Small intestine (tissue), 7 donors: ENCODE measurements at regions not wholly inside any gene's neighbourhood (a gene's known extent, or its start where the extent isn't known, plus 50 kb on each side); places are given as distances from the start of the nearest gene placed in this dataset.

Experiments used
- DNase-seq, 2 donors: peaks; one replicate each; pipeline versions ENCODE4 v3.0.0 to v3.0.0-alpha.2; 2013
- FAIRE-seq: peaks from 2 replicates; lab custom pipeline; 2012; peaks lifted over from hg19 to GRCh38; lab: Jason Lieb, UNC
- H3K27ac ChIP-seq, 3 donors: one replicate each; pipeline ENCODE4 v1.5.1; 2013; ENCODE audit warnings: low read length in 2 of 3, mild to moderate bottlenecking in 2 of 3, control low read depth in 1 of 3, inconsistent platforms in 1 of 3, low read depth in 1 of 3, moderate library complexity in 1 of 3
- H3K27me3 ChIP-seq, 3 donors: one replicate each; pipeline ENCODE4 v1.6.1; 2013; ENCODE audit warnings: low read length in 3 of 3, inconsistent platforms in 1 of 3; ENCODE audit not compliant: control insufficient read depth in 3 of 3, insufficient read depth in 3 of 3
- H3K36me3 ChIP-seq, 3 donors: one replicate each; pipeline ENCODE4 v1.6.1; 2013; ENCODE audit warnings: low read length in 3 of 3, inconsistent platforms in 1 of 3, low read depth in 1 of 3, mild to moderate bottlenecking in 1 of 3, moderate library complexity in 1 of 3; ENCODE audit not compliant: control insufficient read depth in 3 of 3, insufficient read depth in 2 of 3
- H3K4me1 ChIP-seq, 3 donors: one replicate each; pipeline ENCODE4 v1.6.1; 2013; ENCODE audit warnings: low read length in 2 of 3, inconsistent platforms in 1 of 3, low read depth in 1 of 3, mild to moderate bottlenecking in 1 of 3, moderate library complexity in 1 of 3; ENCODE audit not compliant: control insufficient read depth in 3 of 3, insufficient read depth in 2 of 3
- H3K4me3 ChIP-seq, 3 donors: one replicate each; pipeline ENCODE4 v1.5.1; 2013; ENCODE audit warnings: low read length in 3 of 3, control low read depth in 1 of 3, inconsistent platforms in 1 of 3, low read depth in 1 of 3, mild to moderate bottlenecking in 1 of 3, moderate library complexity in 1 of 3
- H3K9me3 ChIP-seq, 2 donors: one replicate each; pipeline ENCODE4 v1.6.1; 2013; ENCODE audit warnings: low read depth in 1 of 2, low read length in 1 of 2; ENCODE audit not compliant: control insufficient read depth in 2 of 2, insufficient read depth in 1 of 2
- WGBS, 3 donors: extraction: QIAGEN DNeasy Blood & Tissue Kit; methylation state at CpG; one replicate each; pipeline ENCODE4 v1.1.7; 2013; 5-methylcytosine and 5-hydroxymethylcytosine counted together
- donor health status: healthy with polysubstance abuse.
- donor health status: control.
- donor health status: control.
- donor health status: Bipolar disorder and iron deficiency.
- donor health status: healthy.

GRCh38 chr22:22150457-22150856 lies 94.1 kb upstream of the VPREB1 start:
- Histone ChIP-seq H3K4me1 (no peaks in the 10 kb centered on the region), H3K36me3 (no peaks in the 10 kb centered on the region), H3K9me3 (no peaks in the 10 kb centered on the region), H3K4me3 (no peak overlapping the region), H3K27ac (no peak overlapping the region), H3K27me3 (peaks cover 0 to 5% (median 3%) of the 10 kb centered on the region in 3 donors)
- DNase-seq = no peak
- 24 to 68% (median 42%) methylated on average over 1 of the region's 1 CpG for WGBS, 3 donors
- no peak for FAIRE-seq

GRCh38 chr22:22148905-22149304 lies 95.7 kb upstream of the VPREB1 start:
- 47 to 61% (median 51%) methylated on average over 1 of the region's 1 CpG for WGBS, 3 donors
- FAIRE-seq (no peak), DNase-seq (no peak)
- Histone ChIP-seq H3K36me3 (no peaks in the 10 kb centered on the region), H3K4me3 (no peak overlapping the region), H3K4me1 (no peaks in the 10 kb centered on the region), H3K27ac (no peak overlapping the region), H3K9me3 (no peaks in the 10 kb centered on the region), H3K27me3 (peaks cover 0 to 5% (median 3%) of the 10 kb centered on the region in 3 donors)

DNA sequence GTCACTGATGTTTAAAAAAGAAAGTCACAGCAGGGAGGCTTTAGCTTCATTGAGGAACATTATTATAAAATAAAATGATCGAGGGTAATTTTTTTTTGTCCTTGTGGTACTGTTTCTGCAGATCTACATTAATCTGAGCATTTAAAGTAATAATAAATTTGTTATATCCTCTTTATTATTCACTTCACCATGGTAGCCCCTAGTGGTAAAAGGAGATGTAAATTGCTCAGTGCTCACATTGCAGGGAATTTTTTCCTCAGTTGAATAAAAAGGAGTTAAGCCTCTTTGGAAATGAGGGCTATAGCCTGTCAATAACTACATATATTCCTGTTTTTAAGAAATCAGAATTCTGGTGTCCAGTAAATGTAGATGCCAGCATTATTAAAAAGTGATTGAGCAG lies 99.7 kb upstream of the VPREB1 start:
- 43 to 85% (median 80%) methylated on average over 1 of the region's 1 CpG for WGBS, 3 donors
- Histone ChIP-seq H3K9me3 (no peaks in the 10 kb centered on the region), H3K27me3 (peaks cover 0 to 2% (median 0%) of the 10 kb centered on the region in 3 donors), H3K27ac (no peak overlapping the region), H3K36me3 (no peaks in the 10 kb centered on the region), H3K4me3 (no peak overlapping the region), H3K4me1 (no peaks in the 10 kb centered on the region)
- FAIRE-seq = no peak
- DNase-seq = no peak

DNA sequence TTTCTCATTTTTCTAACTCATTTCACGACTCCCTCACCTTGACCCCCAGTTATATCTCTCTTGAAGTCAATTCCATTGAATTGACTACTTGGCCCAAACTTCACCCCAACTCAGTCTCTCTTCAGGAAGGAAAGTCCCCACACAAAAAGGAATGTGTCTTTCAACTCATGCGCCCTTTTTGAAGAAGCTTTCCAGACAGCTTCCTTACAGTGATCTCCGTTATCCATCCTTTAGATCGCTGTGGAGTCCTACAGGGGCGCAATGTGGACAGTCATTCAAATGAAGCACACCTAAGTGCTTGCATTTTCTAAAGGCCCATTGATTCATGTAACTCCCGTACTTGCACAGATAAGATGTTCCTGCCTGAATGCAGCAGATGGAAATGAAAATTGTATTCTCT lies 101.1 kb upstream of the VPREB1 start:
- no peaks in the 10 kb centered on the region for H3K4me1 ChIP-seq
- H3K27ac ChIP-seq = no peak overlapping the region
- no peak overlapping the region for H3K4me3 ChIP-seq
- DNase-seq (no peak), FAIRE-seq (no peak)
- H3K36me3 ChIP-seq = no peaks in the 10 kb centered on the region
- H3K9me3 ChIP-seq = no peaks in the 10 kb centered on the region
- peaks cover 0 to 2% (median 0%) of the 10 kb centered on the region in 3 donors for H3K27me3 ChIP-seq
- 63 to 67% (median 65%) methylated on average over 6 of the region's 6 CpGs for WGBS, 3 donors

DNA sequence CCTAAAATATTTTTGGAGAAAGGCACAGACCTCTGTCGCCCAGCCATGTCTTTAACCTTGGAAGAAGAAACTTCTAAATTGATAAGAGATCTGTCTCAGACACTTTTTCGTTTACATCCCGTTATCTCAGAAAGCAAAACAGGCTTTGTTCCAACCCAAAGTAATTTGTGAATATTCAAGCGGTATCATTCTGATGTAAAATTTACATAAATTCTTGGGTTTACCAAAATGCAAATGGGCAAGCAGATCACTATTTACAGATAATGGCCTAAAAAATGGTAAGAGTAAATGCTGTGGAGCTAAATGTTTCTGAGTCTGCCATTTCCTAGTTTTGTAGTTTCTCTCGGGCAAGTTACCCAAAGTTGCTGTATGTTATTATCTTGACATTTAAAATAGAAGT lies 101.9 kb upstream of the VPREB1 start:
- Histone ChIP-seq H3K9me3 (no peaks in the 10 kb centered on the region), H3K27me3 (peaks cover 0 to 2% (median 0%) of the 10 kb centered on the region in 3 donors), H3K4me3 (no peak overlapping the region), H3K27ac (no peak overlapping the region), H3K4me1 (no peaks in the 10 kb centered on the region), H3K36me3 (no peaks in the 10 kb centered on the region)
- 48 to 56% (median 51%) methylated on average over 5 of the region's 5 CpGs for WGBS, 3 donors
- DNase-seq (no peak), FAIRE-seq (no peak)

GRCh38 chr22:22141771-22142591 lies 102.6 kb upstream of the VPREB1 start:
- no peak overlapping the region for H3K27ac ChIP-seq
- H3K36me3 ChIP-seq = no peaks in the 10 kb centered on the region
- H3K27me3 ChIP-seq = peaks cover 0 to 2% (median 0%) of the 10 kb centered on the region in 3 donors
- 50 to 67% (median 59%) methylated on average over 4 of the region's 4 CpGs for WGBS, 3 donors
- DNase-seq (no peak), FAIRE-seq (no peak)
- H3K9me3 ChIP-seq = no peaks in the 10 kb centered on the region
- no peak overlapping the region for H3K4me3 ChIP-seq
- no peaks in the 10 kb centered on the region for H3K4me1 ChIP-seq

GRCh38 chr22:22141031-22141430 lies 103.6 kb upstream of the VPREB1 start:
- Histone ChIP-seq H3K36me3 (no peaks in the 10 kb centered on the region), H3K4me3 (no peak overlapping the region), H3K9me3 (no peaks in the 10 kb centered on the region), H3K4me1 (no peaks in the 10 kb centered on the region), H3K27ac (no peak overlapping the region), H3K27me3 (peaks cover 0 to 2% (median 0%) of the 10 kb centered on the region in 3 donors)
- DNase-seq (no peak), FAIRE-seq (no peak)
- WGBS, 3 donors = 77 to 83% (median 82%) methylated on average over 3 of the region's 3 CpGs

DNA sequence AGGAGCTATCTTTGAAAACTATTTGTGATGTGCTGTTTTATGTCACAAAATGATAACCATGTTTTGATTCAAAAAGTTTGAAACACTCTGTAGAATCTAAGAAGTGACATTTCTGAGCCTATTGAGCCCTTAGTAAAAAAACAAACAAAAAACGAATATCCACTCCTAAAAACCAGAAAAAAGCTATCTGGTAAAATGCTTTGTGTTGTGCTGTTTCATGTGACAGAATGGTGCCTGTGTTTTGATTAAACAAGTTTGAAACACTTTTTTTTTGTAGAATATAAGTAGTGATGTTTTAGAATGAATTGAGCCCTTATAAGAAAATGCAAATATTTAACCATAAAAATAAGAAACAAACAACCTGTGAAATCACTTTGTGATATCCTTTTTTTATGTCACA lies 105.2 kb upstream of the VPREB1 start:
- no peak overlapping the region for H3K4me3 ChIP-seq
- no peak for DNase-seq
- H3K27ac ChIP-seq = no peak overlapping the region
- H3K9me3 ChIP-seq = no peaks in the 10 kb centered on the region
- 32 to 43% (median 40%) methylated on average over 1 of the region's 1 CpG for WGBS, 3 donors
- no peaks in the 10 kb centered on the region for H3K4me1 ChIP-seq
- no peak for FAIRE-seq
- peaks cover 0 to 2% (median 0%) of the 10 kb centered on the region in 3 donors for H3K27me3 ChIP-seq
- no peaks in the 10 kb centered on the region for H3K36me3 ChIP-seq
